Fibroblast of skin of back (primary cell): ENCODE measurements at regions not wholly inside any gene's neighbourhood (a gene's known extent, or its start where the extent isn't known, plus 50 kb on each side); places are given as distances from the start of the nearest gene placed in this dataset.

ENCODE experiments used
- DNase-seq: peaks from one replicate; pipeline ENCODE4 v3.0.0-alpha.2; 2013

DNA sequence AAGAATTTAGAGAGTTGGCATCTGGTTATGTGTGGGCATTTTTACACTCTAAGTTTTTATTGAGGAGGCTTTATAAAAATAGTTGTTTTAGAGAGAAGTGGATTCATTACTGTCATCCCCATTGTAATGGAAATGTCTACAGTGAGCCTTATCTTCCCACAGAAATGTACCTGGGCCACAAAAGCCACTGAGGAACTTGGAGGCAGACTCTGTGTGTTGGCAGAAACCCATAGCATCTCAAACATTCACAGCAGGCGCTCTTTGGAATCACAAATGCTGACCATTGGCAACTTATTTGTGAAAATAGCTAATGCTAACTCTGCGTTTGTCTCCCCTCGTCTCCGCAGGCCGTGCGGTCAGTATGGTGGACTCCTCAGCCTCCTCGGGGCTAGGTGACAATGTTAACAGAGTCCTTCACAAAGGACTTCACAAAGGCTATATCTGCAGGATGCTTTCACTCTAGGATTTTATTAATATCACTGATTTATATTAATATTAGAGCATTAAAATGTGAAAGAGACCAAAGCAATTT, 689.1 kb upstream of the POU3F3 start:
- no peak for DNase-seq

DNA sequence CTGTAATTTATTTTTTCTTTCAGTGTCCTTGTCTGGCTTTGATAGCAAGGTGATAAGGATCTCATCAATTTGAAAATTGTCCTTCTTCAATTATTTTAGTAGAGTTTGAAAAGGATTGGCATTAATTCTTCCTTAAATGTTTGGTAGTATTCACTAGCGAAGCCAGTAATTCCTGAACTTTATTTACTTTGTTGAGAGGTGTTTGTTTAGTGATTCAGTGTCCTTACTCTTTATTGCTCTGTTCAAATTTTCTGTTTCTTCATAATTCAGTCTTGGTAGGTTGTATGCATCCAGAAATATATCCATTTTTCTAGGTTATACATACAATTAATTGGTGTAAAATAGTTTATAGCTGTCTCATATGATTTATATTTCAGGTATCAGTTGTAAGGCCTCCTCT, 676.7 kb upstream of the POU3F3 start:
- no peak for DNase-seq

DNA sequence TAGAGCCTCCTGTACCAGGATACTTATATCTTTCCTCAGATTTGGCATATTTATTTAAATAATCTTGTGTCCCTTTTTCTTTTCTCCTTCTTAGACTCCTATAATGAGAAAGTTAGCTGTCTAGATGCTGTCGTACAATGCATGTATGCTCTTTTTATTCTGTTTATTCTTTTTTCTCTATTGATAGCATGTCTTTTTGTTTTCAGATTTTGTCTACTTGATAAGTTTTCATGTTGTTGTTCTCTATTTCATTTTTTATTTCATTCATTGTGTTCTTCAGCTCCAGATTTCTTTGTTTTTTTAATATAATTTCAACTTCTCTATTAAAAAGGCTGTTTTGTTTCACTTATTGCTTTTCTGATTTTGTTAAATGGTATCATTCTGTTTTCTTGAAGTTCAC, 674.3 kb upstream of the POU3F3 start:
- no peak for DNase-seq

DNA sequence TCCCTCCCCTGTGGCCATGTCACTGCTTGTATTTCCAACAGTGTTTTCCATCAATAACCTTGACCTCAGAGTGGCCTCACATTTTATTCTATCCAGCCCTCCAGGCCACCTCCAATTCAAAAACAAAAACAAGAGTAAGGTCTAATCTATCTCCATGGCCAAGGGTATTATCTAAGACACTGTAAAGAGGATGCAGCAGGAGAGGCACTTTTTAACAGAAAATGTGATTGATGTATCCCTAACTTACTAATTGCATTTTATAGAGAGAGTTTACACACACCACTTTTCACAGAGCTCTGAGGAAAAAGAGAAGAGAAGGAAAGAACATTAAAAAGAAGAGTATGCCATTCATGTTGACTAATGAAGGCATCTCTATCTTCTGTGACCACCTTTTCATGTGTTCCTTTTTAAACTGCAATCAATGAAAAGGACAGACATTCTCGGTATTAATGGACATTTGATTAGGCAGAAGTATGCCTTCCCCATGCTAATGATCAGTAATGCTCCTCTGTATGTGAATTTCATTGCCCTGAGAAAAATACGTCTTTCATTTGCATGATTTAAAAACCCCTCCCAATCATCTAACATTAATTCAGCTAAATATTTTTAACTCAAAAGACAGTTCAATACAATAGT, 653.3 kb upstream of the POU3F3 start:
- DNase-seq: no peak

DNA sequence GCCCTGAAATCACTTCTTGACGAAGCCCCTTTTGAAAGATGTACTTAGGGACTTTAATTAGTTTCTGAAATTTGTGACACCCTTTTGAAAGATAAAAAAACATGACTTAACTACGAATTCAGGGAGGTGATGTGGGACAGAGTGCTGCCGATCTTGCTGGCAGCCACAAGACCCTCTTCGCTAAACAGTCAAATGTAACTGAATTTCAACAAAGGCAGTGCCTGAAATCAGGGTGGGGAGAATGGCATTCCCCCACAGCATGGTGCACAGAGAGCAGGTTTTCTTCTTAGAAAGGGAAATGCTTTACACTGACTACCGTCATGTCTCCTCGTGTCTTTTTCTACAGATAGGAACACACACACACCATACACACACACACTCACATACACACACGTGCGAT, 640.2 kb upstream of the POU3F3 start:
- DNase-seq: no peak

DNA sequence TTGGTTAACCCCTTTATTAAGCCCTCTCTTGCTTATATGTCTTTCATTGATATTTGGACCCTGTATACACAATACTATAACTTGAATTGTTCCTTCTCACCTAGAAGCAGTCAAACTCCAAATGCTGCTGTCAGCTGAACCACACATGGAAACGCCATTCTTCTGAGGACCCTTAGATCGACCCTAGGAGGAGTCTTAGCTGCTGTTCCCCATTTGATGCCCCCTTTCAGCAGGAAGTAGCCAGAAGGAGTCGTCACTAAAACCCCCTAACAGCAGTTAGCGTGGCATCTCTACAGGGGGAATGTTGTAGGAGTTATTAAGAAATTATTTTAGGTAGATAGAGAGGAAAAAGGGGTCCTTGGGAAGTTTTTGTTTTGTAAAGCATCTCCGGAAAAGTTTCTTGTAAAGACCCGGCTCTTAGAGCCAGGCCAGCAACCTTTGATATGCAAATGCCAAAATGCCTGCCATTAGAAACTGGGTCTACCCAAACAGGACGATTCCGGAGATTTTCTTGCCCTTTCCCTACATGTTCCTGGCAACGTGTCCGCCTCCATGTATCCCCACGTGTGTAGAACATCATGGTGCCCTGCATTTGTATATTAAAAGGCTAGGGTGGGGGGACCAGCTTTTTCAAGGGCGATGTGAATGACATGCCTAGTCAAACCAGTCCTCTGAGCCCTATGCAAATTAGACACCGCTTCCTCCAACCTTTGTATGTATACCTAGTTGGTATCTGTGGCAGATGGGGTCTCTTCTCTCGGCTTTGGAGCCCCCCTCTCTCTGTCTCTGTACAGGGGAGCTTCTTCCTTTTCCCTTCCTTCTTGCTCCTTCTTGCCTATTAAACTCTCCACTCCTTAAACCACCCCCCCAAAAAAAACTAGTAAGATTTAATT, 638.4 kb upstream of the POU3F3 start:
- no peak for DNase-seq

DNA sequence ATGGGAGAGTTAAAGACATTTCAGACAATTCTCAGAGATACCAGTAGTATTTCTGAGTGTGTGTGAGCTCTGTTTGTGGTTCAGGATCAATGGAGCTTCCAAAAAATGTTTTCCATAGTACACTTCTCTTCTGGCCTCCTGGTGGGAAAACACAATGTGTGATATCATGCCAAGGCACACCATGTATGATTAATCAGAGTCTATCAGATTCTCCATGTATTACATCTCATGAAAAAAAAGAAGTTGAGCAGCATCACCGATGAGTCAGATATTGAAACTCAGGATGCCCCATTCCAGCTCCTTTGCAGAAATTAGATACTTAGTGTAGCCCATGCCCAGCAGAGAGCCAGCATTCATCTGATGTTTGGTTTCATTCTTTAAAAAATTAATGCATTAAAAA, 620.3 kb upstream of the POU3F3 start:
- DNase-seq: no peak

DNA sequence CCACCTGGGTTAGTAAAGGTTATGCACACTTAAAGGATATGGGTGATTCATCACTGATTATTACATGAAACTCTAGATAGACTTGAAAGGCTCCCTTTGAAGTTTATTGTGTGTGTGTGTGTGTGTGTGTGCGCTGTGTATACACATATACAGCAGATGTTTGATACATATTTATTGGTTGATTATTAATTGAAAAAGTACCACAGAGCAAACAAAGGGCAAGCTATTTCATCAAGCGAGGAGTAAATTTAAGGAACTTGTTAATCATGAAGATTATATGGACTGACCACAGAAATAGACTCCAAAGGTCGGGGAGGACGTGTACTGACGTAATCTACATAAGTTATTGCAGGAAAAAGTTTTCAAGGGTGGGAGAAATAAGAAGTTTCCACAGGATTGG, 617.4 kb upstream of the POU3F3 start:
- no peak for DNase-seq

DNA sequence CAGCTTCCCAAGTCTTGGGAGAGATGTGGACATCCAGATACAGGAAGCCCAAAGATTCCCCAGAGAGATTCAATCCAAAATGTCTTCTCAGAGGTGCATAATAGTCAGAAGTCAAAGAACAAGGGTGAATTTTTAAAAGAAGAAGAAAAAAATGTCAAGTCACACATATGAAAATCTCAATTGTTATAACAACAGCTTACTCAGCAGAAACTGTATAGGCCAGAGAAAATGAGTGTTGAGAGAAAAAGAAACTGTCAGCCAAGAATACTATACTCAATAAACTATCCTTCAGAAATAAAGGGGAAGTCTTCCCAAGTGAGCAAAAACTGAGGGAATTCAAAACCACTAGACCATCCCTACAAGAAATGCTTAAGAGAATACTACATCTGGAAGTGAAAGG, 612.9 kb upstream of the POU3F3 start:
- no peak for DNase-seq

DNA sequence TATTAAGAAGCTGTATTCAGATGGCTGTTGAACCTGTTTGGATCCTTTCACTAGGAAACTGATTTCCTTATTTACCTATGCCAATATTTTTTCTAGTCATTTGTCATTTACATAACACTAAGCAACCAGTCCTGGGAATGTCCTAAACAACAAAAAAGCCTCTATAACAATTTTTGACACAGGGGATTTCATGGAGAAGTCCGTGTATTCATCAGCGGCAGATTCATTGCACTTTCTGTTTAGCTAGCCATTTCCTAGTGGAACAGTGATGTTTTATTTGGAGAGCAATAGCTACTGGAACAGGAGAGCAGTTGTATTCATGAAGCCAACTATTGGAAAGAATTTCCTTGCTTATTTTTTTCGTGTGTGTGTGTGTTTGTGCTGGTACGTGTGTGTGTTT, 604.3 kb upstream of the POU3F3 start:
- DNase-seq: no peak

DNA sequence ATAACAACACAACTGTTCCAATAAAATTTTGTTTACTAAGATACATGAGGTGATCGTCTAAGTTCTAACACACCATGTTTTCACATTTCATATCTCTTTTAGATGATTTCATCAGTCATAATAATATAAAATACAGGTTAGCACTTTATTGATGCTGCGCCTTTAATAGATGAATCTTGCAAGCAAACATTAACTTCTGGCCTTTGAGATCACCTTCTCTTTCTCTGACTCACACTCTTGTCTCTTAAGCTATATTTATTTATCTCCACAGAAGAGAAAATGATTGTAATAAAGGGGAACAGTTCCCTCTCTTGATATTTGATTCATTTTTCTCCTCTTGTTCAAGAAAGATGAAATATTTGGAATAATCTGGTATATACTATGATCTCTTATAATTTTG, 603.3 kb upstream of the POU3F3 start:
- no peak for DNase-seq

DNA sequence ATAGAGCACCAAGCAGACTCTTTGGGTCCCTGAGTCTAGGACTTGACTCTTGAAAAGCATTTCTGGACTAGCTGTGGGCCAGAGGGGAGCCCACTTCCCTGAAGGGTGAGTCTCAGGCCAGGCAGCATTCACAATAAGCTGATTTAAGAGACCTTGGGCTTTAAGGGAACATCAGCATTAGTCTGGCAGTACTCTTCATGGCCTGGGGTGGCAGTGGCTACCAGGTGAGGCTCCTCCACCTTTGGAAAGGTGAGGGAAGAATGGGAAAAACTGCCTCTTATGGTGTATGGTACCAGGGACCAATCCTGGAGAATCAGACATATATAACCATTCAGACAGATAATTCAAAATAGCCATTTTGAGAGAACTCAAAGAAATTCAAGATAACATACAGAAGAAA, 599.9 kb upstream of the POU3F3 start:
- no peak for DNase-seq

DNA sequence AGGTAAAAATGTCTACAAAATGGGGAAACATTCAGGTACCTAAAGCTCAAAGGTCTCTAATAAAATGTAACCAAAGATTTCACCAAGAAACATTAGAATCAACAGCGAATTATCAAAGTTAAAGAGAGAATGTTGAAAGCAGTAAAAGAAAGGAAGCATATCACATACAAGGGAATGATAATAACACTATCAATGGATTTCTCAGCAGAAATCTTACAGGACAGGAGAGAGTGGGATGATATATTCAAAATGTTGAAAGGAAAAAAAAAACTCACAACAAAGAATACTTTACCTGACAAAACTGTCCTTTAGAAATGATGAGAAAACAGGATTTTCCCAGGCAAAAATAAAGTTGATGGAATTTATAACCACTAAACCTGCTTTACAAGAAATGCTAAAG, 591.2 kb upstream of the POU3F3 start:
- no peak for DNase-seq

DNA sequence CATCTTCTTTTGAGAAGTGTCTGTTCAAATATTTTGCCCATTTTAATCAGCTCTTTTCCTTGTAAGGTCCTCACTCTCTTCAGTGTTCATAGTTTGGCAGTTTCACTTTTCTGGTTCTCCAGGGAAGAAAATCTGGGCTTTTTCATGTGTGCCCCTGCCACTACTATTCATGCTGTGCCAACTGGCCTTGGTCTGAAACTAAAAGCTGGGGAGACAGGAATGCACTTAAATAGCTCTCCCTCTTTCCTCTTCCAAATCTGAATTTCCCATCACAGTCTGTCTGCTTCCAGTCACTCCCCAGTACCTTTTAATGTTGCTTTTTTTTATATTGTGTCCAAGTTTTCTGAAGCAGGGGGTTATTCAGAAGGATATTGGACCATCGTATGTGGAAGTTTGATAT, 574.3 kb upstream of the POU3F3 start:
- DNase-seq: no peak

DNA sequence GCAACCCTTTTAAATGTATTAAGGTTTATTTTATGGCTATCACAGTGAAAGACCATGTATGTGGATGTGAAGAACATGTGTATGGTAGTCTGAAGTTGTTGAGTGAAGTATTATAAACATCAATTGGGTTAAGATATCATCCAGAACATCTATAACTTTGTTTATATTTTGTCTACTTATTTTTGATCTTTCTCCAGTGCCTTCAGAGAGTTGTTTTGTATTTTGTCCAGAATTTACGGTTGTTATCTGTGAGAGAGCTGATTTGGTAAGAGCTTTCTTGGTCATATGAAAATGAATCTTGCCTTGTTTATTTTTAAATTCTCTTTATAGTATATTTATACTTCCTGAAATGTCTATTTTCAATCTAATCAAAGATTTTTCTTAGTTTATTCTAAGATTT, 573.7 kb upstream of the POU3F3 start:
- DNase-seq: no peak

DNA sequence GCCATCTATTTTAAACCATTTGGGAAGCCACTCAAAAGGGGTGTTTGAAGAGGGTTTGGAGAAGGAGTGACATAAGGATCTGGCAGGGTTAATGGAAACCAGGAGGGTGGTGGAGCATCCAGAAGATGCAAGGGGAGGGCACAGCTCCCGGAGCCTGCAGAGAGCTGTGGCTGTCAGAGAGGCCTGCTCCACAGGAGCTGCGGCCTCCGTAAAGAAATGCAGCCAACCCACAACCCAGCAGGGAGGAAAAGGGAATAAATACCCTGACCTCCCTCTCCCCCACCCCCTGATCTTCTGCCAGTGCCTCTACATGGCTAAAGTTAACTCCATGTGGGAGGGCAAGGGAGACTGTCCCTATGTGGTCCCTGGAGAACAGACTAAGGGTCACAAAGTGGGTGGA, 567.1 kb upstream of the POU3F3 start:
- DNase-seq: no peak

DNA sequence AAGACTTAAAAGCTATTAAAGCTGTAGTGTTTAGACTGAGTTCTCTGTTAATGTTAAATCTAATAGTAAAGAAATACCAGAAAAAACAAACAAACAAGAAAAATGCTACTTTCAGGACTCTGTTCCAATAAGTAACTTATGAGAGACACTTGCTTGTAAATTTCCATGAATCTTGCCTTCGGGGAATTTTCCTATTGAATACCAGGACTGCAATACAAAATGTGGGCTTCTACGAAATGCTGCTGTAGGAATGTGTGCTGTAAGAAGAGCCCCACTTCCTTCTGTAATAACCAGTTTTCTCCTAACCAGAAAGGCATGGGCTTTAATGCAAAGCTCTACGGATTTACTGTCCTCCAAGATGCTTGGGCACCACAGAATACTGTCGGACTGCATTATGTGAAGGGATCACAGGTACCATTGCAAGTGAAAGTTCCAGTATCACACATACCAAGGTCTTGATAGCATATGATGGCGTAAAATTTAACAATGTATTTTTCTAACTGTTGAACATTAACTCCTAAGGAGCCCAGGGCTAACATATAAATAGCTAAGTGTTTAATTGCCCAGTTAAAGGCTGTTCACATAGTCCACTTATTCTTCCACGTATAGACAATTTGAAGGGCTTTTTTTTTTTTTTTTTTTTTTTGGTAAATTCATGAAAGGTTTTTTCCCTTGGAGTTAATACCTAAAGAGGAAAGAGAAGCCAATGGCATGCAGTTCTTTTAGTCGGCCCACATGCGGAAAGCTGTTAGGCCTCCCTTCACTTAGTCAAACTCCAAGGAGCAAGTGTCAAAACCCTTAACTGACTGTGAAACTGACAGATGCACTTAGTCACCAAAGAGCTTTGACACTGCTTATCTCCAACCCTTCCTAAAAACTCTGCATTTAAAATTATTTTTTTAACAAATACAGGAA, 564.0 kb upstream of the POU3F3 start:
- no peak for DNase-seq

DNA sequence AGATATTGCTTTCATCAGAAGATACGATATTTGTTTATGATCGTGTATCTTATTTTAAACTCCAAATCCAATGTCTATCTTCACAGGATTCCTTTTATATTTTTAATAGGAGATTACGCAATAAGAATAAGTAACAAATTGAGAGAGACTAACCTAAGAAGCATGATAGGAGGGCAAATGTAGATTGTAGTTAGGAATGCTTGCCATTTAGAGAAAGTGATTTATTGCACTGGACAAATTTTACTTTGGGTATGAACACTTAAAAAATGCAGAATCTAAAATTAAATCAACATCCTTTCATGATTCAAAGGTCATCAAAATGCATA, 563.4 kb upstream of the POU3F3 start:
- DNase-seq: no peak

DNA sequence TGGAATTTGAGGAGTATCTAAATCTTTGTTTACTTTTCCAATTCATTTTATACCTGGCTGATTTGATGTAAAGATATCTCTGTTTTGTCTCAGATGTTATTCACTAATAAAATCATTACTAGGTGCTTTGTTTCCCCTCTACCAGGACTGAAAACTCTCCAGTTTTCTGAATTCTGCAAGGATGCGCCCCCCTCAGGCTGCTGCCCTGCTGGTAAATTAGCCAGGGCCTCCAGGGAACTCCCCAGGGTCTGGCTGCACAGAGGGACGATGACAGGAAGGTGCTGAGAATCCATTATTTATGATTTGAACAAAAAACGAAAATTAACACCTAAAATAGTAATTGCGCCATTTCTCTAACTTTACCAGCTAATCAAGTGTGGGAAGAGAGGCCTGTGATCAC, 541.2 kb upstream of the POU3F3 start:
- no peak for DNase-seq

DNA sequence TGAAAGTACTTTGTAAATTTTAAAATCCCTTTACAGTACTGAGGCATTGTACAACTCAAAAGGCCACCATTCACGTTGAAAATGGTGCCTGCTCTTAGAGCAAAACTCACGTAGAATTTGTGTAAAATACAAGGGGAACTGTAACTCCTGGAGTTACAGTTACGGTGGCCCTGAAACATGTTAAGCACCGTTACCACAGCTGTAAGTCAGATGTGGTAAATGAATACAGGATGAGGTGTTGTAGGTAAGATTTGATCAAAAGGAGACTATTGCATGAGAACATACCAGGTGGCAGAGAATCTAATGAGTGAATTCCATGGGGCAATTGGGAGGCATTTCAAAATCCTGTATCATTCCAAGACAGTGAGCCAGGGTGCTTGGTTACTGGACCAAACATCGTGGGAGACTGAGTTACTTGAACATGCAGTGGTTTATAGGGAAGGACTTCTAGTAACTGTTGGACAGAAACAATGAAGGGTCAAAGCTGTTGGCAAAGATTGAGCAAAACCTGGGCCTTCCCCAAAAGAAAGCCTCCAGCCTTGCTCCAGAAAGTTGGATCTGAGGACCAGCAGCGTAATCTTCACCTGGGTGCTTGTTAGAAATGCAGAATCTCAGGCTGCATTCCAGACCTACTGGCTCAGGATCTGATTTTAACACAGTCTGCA, 535.8 kb upstream of the POU3F3 start:
- no peak for DNase-seq

DNA sequence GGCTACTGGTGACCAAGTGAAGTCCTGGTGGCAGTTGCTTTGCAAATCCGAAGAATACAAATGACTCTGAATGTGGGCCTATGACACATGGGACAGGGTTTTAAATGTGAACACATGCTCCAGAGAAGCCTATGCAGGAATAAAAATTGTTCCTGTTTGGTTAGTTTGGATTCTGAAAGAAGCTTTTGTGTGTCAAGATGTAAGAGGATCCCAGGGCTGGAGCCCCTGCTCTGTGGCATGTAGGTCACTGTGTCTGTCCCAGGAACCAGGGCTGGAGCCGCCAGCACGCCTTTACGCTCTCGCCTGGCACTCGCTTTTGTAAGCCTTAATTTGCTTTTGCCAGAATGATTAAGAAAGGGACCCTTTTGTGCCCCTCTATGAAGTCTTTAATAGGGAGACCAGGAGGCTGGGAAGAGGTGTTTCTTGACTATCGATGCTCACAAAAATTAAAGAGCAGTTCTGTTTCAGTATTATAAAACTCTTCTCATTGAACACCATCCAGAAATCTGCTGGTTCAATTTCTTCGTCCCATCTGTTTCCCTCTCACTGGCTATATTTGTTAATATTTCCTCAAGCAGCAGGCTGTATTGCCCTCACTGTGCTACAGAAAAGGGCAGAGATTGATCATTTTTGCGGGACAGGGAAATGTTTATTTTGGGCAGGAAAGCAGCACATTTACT, 532.7 kb upstream of the POU3F3 start:
- no peak for DNase-seq

DNA sequence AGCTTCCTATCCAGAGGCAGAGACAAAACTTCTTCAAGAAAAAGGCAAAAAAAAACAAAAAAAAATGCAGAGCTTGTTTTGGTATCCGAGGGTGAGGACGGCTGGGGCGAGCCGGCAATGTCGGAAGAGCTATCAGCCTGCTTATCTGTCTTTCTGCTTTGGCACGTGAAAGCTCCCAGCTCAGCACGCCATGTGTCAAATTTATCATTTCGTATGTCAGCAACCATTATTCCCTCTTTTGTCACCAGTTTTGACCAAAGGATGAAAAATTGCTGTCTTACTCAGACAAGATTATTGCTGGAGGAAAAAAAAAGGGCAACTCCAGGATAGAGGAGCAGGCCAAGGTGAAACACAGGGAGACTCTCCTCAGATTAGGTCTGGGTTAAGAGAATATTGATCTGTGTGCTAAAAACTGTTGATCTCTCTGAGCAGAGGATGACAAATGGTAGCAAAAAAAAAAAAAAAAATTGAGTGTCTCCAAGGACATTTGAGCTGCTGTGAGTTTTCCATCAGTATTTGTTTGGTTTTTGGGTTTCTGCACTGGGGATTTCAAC, 532.0 kb upstream of the POU3F3 start:
- DNase-seq: no peak
